Upper lobe of left lung (tissue), 6 donors: ENCODE measurements at regions not wholly inside any gene's neighbourhood (a gene's known extent, or its start where the extent isn't known, plus 50 kb on each side); places are given as distances from the start of the nearest gene placed in this dataset.

Experiments
- ATAC-seq, 2 donors: fragments of 200-7000 bp; cut with Tn5 transposase; one replicate each; pipeline ENCODE4 v1.9.1; 2022; ENCODE audit warnings: mild to moderate bottlenecking in 2 of 2, moderate library complexity in 2 of 2; ENCODE audit not compliant: low FRiP score in 2 of 2
- DNase-seq, 2 donors: peaks; one replicate each; pipeline ENCODE4 v3.0.0-alpha.2; 2019 to 2020
- H3K27ac ChIP-seq, 4 donors: fragments of 200-600 bp; sonication (generic); one replicate each; pipeline ENCODE4 v1.5.1; 2016 to 2019
- H3K27me3 ChIP-seq, 4 donors: fragments of 200-600 bp; sonication (generic); one replicate each; pipeline ENCODE4 v1.5.1; 2017 to 2019
- H3K36me3 ChIP-seq, 4 donors: fragments of 200-600 bp; sonication (generic); one replicate each; pipeline ENCODE4 v1.5.1; 2016 to 2019
- H3K4me1 ChIP-seq, 4 donors: fragments of 200-600 bp; sonication (generic); one replicate each; pipeline ENCODE4 v1.5.1; 2018 to 2019
- H3K4me3 ChIP-seq, 4 donors: fragments of 200-600 bp; sonication (generic); one replicate each; pipeline ENCODE4 v1.5.1; 2017 to 2019; ENCODE audit warnings: mild to moderate bottlenecking in 2 of 4, moderate library complexity in 1 of 4
- H3K9me3 ChIP-seq, 4 donors: fragments of 200-600 bp; sonication (generic); one replicate each; pipeline ENCODE4 v1.5.1; 2018 to 2019
- CTCF ChIP-seq, 6 experiments: fragments of 450-650 bp in 4 of 6; fragments of 200-600 bp in 2 of 6; sonication (generic) in 2 of 6; IDR thresholded peaks; one replicate each; pipeline ENCODE4 v1.5.1; 2016 to 2019; ENCODE audit warnings: antibody characterized with exemption in 6 of 6
- EP300 ChIP-seq, 4 donors: sonication (generic); formaldehyde crosslinking; IDR thresholded peaks; one replicate each; pipeline ENCODE4 v1.5.1; 2017; ENCODE audit warnings: antibody characterized with exemption in 4 of 4, control low read depth in 2 of 4
- POLR2A ChIP-seq, 4 donors: fragments of 450-650 bp; IDR thresholded peaks; one replicate each; pipeline ENCODE4 v1.5.1; 2016 to 2017; ENCODE audit warnings: antibody characterized with exemption in 4 of 4, mild to moderate bottlenecking in 2 of 4
- POLR2AphosphoS5 ChIP-seq, 2 donors: sonication (generic); formaldehyde crosslinking; IDR thresholded peaks; one replicate each; pipeline ENCODE4 v1.5.1; 2017; ENCODE audit warnings: antibody characterized with exemption in 2 of 2
- WGBS, 2 donors: methylation state at CpG; one replicate each; pipeline ENCODE4 v1.1.5; 2017 to 2018; 5-methylcytosine and 5-hydroxymethylcytosine counted together
- donor health status: DM: no; HTN: no; CAD: no; lungs with moderate emphysema.
- donor health status: DM: no; HTN: yes; CAD: no; lungs with severe emphysema.

- TF ChIP-seq POLR2A (IDR thresholded peaks at IDR 0.05) (no peak), POLR2AphosphoS5 (IDR thresholded peaks at IDR 0.05) (no peak), EP300 (IDR thresholded peaks at IDR 0.05) (no peak), CTCF (IDR thresholded peaks at IDR 0.05) (no peak)
- no peaks in the 10 kb centered on the region for H3K27me3 ChIP-seq
- no peak for DNase-seq
- no peak for ATAC-seq
- H3K9me3 ChIP-seq = no peaks in the 10 kb centered on the region
- H3K4me3 ChIP-seq = no peak overlapping the region
- no peaks in the 10 kb centered on the region for H3K36me3 ChIP-seq
- no peak overlapping the region for H3K27ac ChIP-seq
- peaks cover 0 to 8% (median 2%) of the 10 kb centered on the region in 4 donors for H3K4me1 ChIP-seq
Measured at GRCh38 chr12:56872366-56872765, 61.8 kb downstream of the SDR9C7 start.

- Histone ChIP-seq H3K27me3 (no peaks in the 10 kb centered on the region), H3K27ac (no peak overlapping the region), H3K4me1 (no peaks in the 10 kb centered on the region), H3K36me3 (no peaks in the 10 kb centered on the region), H3K4me3 (no peak overlapping the region), H3K9me3 (peaks cover 11 to 31% (median 27%) of the 10 kb centered on the region in 4 donors)
- DNase-seq (no peak), ATAC-seq (no peak)
- no peak for TF ChIP-seq CTCF (IDR thresholded peaks at IDR 0.05)
- TF ChIP-seq POLR2AphosphoS5 (IDR thresholded peaks at IDR 0.05) = no peak
- TF ChIP-seq POLR2A (IDR thresholded peaks at IDR 0.05) = no peak
- no peak for TF ChIP-seq EP300 (IDR thresholded peaks at IDR 0.05)
- WGBS, 2 donors = 54 to 55% methylated on average over 1 of the region's 1 CpG
Measured at GRCh38 chr12:56867216-56867615, 67.0 kb downstream of the SDR9C7 start.

GRCh38 chr12:56866493-56866892, 67.7 kb downstream of the SDR9C7 start:
- no peak for ATAC-seq
- H3K27me3 ChIP-seq = no peaks in the 10 kb centered on the region
- DNase-seq = no peak
- TF ChIP-seq EP300 (IDR thresholded peaks at IDR 0.05) = no peak
- no peak for TF ChIP-seq POLR2AphosphoS5 (IDR thresholded peaks at IDR 0.05)
- TF ChIP-seq POLR2A (IDR thresholded peaks at IDR 0.05) = no peak
- no peak for TF ChIP-seq CTCF (IDR thresholded peaks at IDR 0.05)
- no peaks in the 10 kb centered on the region for H3K36me3 ChIP-seq
- H3K4me1 ChIP-seq = no peaks in the 10 kb centered on the region
- no peak overlapping the region for H3K27ac ChIP-seq
- H3K4me3 ChIP-seq = no peak overlapping the region
- H3K9me3 ChIP-seq = peaks cover 11 to 34% (median 28%) of the 10 kb centered on the region in 4 donors
- whole genome bisulfite sequencing, 2 donors = 78 to 83% methylated on average over 1 of the region's 1 CpG

GRCh38 chr12:56864318-56864717, 69.9 kb downstream of the SDR9C7 start:
- DNase-seq = no peak
- Histone ChIP-seq H3K9me3 (peaks cover 11 to 34% (median 28%) of the 10 kb centered on the region in 4 donors), H3K27me3 (no peaks in the 10 kb centered on the region), H3K4me1 (no peaks in the 10 kb centered on the region), H3K36me3 (no peaks in the 10 kb centered on the region), H3K4me3 (no peak overlapping the region), H3K27ac (no peak overlapping the region)
- 72 to 94% methylated on average over 2 of the region's 2 CpGs for WGBS, 2 donors
- TF ChIP-seq POLR2AphosphoS5 (IDR thresholded peaks at IDR 0.05) (no peak), EP300 (IDR thresholded peaks at IDR 0.05) (no peak), POLR2A (IDR thresholded peaks at IDR 0.05) (no peak), CTCF (IDR thresholded peaks at IDR 0.05) (no peak)
- no peak for ATAC-seq

GRCh38 chr12:56863789-56864188, 70.4 kb downstream of the SDR9C7 start:
- H3K27me3 ChIP-seq = no peaks in the 10 kb centered on the region
- H3K27ac ChIP-seq = no peak overlapping the region
- H3K4me3 ChIP-seq = no peak overlapping the region
- peaks cover 11 to 34% (median 28%) of the 10 kb centered on the region in 4 donors for H3K9me3 ChIP-seq
- H3K36me3 ChIP-seq = no peaks in the 10 kb centered on the region
- ATAC-seq (no peak), DNase-seq (no peak)
- TF ChIP-seq EP300 (IDR thresholded peaks at IDR 0.05) = no peak
- no peak for TF ChIP-seq POLR2A (IDR thresholded peaks at IDR 0.05)
- TF ChIP-seq POLR2AphosphoS5 (IDR thresholded peaks at IDR 0.05) = no peak
- TF ChIP-seq CTCF (IDR thresholded peaks at IDR 0.05) = no peak
- H3K4me1 ChIP-seq = no peaks in the 10 kb centered on the region
